Activated CD8-positive, alpha-beta memory T cell treated with anti-CD3 and anti-CD28 coated beads for 24 hours (primary cell): ENCODE measurements at regions not wholly inside any gene's neighbourhood (a gene's known extent, or its start where the extent isn't known, plus 50 kb on each side); places are given as distances from the start of the nearest gene placed in this dataset.

ENCODE experiments used
- DNase-seq: peaks from one replicate; pipeline ENCODE4 v3.0.0-alpha.2; 2020

DNA sequence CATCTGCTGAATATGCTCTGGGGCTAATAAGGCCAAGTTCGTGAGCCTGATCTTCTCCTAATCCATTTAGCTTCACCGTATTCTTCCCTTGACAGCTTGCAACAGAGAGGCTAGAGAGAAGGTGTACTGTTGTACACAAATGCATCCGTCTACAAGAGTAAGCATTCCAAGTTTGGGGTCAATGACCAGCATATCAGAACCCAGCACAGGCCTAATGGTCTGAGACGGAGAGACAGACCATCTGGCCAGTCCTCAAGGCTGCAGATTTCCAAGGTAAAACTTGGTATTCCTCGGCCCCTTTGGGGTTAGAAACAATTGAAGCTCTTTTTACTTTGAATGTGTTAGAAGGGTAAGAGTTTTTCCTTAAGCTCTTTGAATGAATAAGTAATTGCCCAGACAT, 481.2 kb upstream of the KLF4 start:
- no peak for DNase-seq

DNA sequence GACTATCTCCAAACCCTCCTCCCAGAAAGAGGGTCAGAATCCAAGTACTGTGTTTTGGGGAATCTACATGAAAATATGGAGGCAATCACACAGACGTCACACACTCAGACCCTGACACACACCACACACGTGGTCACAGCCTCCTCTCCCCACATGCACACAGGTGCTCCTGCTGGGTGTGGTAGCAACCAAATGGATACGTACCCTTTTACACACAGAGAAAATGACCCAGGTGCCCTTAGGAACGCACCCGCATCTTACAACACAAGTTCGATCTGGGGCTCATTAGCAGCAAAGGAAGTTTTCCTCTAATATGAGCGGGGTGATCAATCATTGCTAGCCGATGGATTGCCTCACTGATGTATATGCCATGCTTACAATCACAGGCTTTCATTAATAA, 480.2 kb upstream of the KLF4 start:
- no peak for DNase-seq

DNA sequence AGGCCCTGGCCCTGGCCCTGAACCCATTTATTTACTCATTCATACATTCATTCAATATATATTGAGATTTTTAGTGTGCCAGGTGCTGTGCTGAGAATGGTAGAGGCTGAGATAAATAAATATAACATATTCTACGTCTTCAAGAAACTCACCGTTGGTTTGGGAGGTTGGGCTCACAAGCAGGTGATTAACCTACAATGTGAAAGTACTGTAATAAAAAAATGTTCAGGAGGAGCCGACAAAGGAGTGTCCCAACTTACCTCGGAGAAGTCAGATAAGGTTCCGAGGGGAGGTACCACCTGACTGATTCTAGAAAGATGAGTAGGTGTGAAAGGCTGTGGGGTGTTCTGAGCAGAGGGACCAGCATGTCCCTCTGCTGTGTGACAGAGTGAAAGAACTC, 479.6 kb upstream of the KLF4 start:
- no peak for DNase-seq

DNA sequence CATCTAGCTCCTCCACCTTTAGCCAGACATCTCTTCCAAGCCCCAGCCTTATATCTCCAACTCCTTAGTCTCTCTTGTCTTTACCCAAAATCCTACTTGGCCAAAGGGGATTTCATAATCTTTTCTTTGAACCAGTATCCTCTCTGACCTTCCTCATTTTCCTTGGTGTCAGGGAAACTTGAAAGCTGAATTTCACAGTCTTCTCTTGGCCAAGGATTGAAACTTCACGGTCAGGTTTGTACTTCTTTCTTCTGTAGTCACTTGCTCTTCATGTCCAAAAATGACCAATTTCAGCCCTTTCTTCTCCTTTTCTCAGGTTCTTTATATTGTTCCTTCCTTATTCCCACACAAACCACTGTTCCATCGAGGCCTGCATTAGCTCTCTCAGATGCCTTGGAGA, 473.7 kb upstream of the KLF4 start:
- DNase-seq, result no peak

DNA sequence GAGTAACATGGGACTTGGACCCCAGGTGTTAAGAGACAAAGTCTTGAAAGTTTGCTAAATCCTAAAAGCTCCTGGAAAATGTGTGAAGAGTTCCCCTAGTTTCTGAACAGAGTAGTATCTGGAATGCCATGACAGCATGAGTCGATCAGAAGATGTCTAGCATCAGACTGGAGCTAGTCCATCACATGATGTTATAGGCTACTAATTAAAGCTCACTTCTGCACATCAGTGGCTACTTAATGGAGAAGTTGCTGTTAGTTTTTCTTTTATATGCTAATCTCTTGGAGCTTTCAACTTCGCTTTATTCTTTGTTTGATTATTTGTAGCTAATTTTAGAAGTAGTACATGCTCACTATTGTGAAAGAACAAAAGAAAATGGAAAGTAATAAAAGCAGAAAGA, 471.3 kb upstream of the KLF4 start:
- no peak for DNase-seq

DNA sequence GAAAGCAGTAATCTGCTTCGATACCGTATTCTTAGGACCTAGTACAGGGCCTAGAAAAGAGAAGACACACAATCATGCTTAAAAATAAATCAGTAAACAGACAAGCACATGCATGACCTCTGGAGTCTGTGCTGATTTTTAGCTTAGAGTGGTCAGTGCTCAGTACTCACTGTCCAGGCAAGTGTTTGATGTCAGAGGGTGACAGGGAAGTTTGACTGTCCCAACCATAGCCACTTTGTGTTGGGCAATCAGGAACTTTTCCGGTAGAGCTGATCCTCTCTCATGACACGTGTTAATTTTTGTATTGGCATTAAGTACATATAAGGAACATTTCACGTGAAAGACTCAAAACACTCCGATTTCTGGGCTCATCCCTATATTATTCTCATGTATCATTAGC, 464.7 kb upstream of the KLF4 start:
- DNase-seq, result no peak

DNA sequence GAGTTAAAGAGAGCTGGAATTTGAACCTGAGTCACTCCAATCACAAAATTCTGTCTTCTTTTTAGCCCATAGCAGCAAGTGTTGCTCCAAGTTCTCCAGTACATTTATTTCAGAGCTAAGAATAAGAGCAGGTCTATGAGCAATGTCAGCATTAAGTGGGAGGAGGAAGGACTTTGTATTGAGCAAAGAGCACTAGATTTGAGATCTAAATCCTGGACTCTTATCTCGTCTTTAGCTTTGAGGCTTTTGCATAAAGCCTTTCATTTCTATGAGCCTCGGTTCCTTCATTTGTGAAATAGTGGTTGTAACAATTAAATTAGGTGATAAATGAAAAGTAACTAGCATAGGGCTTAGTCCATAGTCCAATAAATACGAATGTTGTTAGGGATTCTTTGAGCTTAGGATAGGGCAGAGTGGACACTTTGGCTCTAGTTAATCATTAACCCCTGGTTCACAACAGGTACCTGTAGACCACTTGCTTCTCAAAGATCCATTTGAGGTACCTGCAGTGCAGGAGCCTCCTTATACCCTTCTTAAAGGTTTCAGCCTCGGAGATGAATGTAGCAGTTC, 464.1 kb upstream of the KLF4 start:
- DNase-seq, result no peak

DNA sequence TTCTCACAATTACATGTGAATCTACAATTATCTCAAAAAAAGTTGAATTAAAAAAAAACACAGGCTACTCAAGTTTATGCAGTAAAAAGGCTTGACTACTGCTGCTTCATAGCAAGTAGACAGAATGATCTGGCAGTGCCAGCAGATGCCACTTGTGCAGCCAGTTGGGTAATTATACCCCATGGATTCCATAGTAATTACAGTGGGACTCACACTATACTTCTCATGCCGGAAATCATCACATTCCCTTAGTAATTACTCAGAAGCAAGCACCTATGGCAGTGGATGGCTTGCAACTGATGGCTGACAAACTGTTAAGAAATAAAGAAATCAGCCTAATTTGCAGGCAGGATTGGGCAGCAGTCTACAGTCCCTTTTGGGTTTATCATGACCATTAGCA, 463.2 kb upstream of the KLF4 start:
- no peak for DNase-seq

DNA sequence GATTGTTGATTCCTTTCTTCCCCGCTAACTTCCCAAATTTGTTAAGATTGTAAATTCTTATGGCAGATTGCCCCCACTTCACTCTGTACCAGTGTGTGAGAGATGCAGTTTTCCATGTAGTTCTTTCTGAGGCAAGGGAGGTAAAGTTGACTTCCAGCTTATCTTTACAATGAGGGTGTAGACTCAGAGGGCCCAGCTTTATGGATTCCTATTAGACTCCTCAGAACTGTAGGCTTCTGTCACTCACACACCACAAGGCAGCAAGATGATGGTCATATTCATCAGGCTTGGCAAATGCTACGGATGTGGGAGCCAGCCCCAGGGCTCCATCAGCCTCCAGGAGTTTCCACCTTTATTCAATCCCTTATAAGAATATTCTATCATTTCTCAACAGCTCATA, 461.9 kb upstream of the KLF4 start:
- DNase-seq, result no peak

DNA sequence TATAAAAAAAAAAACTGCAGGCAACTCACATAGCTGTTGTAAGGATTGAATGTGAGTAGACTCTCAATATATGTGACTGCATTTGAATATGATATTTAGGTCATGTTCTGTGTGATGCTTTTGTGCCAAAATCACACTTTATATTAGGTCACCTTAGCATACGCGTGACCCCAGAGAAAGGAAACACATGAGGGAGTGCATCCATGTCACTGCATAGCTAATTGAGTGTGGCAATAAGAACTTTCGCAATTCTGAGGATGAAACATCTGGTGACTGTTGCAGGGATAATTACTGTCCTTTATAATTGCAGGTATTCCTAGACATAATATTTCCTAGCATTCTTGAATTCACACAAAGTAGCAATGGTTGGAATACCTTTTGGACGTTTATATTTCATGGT, 459.5 kb upstream of the KLF4 start:
- no peak for DNase-seq

DNA sequence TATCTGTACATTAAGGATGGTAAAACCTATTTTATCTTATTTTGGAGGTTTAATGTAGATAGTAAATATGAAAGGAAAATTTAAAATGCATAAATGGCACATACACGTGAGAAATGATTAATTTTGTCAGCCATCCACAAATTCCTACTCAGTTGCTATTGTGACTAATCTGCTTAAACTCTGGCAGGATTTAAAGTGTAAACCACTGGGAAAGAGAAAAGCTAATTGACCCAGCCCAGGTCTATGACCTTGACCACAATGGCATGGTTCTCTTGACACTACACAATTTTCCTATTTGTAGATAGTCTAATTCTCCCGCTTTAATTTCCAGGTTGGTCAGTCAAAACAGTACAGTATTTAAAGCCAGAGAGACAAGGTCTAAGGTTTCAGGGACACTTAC, 459.0 kb upstream of the KLF4 start:
- no peak for DNase-seq

DNA sequence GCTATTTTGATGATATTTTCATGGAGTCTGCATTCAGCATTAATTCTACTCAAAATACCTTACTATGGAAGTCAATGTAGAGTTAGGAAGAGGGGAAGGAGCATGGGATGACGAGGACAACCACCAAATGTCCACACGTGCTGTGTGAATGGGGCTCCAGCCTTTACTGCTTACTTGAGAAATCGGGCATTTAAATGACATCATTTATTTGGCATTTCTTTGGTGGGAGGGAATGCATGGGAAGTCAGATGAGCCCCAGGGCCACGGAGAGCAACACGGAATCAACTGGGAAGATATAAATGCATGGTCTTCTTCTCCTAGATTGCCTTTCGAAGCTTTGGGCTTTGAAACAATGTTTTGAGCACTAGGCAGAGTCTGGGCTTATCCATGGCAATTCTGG, 458.5 kb upstream of the KLF4 start:
- DNase-seq, result no peak

DNA sequence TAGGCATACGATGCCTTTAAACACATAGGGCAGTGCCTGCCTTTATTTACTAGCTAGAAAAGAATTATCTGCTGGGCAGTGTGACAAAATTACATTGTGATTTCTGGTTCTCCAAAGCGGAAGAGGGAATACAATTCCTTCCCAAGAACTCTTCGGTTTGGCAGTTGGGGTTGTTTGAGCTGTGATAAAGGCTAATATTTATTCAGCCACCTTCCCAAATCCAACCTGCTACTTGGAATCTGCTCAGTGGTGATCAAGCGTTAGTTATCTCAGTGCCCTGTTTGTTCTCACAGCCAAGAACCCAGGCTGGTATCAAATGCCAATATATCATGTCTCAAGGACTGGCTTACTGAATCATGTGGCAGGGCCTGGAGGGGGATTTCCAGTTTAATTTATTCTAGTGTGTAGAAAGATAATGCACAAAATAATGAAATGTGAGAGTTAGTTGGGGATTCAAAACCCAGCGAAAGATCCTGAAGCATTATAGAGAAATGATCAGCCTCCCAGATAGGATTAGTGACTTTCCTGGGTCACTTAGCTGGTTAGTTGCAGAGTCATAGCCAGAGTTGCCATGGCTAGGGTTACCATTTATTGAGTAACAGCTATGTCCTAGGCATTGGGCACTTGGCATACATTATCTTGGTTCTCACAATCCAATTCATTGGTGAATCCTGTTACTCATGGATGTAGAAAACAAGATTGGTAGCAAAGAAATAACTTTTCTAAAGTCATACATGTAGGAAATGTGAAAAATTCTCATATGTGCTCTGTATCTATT, 457.0 kb upstream of the KLF4 start:
- no peak for DNase-seq

DNA sequence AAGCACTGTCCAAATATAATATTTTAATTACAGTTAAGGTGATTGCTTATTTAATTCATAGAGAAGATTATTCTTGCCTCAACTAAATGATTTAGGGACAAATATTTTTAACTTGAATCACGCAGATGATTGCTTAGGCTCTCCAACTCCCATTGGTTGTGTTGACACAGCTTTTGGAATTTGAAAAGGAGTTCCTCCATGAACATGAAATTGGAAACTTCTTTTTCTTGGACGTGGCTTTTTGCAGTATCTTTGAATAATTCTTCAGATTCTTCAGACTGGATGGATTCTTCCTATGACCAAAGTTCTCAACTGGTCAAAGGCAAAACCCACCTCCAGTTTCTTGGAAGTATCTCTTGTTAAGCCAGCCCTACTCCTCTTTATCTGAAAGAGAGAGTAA, 456.4 kb upstream of the KLF4 start:
- no peak for DNase-seq

DNA sequence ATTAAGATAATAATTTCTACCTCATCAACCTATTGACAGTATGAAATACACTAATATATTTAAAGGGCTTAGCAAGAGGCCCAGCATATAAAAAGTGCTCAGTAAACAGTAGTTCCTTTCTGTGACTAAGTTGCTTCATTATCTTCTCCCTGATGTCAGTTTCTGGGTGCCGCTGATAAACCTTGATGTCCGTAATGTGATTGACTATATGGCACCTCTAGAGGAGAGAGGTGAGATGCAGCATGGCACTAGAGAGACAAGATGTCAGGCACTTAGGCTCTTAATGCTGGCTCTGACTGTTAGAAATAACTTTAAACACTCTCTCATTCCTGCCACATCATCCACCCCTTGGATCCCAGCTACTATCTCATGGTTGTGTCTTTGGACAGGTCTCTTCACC, 455.9 kb upstream of the KLF4 start:
- no peak for DNase-seq

DNA sequence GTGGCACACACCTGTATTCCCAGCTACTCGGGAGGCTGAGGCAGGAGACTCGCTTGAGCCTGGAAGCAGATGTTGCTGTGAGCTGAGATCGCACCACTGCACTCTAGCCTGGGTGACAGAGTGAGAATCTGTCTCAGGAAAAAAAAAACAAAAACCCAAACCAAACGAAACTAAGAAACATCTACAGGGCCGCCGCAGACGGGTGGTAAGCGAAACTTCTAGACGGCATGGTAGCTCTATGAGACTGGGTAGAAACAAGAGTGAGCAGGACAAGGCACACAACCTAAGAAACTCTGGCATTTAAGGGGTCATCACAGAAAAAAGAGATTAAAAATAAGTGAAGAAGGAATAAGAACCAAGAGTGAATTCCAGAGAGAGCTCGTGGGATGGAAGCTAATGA, 454.8 kb upstream of the KLF4 start:
- DNase-seq, result no peak

DNA sequence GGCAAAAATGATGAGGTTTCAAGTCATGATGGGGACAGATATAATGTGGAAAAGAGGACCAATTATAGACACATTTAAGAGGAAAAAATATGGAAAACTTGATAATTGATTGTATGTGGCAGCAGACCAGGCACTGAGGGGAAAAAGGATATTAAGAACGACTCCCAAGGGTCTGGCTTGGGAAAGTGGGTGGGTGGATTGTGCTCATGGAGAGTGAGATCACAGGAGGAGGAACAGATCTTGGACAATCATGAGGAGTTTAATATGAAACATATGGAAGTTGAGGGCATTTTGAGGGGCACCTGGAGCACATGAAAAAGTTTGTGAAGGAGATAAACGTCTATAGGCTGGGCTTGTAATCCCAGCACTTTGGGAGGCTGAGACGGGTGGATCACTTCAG, 454.3 kb upstream of the KLF4 start:
- no peak for DNase-seq

DNA sequence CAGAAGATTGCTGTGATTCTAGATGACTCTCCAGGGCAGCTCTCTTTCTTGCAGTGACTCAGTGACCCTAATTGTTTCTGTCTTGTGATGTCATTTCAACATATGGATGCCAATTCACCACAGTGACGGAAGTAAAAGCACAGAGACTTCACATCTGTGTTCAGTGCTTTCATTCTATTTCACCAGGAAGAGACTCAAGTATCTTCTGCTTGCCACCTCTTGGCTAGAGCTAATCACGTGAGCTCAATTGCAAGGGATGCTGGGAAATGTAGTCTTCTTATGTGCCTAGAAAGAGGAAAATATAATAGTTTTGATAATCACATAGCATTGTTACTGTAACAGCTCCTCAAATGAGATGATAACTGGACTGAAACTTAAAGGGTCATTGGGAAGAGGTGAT, 453.3 kb upstream of the KLF4 start:
- no peak for DNase-seq

DNA sequence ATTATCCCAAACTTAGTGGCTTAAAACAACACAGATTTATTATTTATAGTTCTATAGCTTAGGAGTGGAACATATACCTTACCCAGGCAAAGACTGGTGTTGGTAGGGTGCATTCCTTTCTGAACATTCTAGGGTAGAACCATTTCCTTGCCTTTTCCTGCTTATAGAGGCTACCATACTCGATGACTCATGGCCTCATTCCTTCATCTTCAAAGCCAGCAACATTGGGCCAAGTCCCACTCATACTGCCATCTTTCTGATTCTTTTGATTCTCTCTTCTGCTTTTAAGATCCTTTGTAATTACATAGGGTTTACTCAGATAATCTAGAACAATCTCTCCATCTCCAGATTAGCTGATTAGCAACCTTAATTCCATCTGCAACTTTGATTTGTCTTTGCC, 452.7 kb upstream of the KLF4 start:
- no peak for DNase-seq

DNA sequence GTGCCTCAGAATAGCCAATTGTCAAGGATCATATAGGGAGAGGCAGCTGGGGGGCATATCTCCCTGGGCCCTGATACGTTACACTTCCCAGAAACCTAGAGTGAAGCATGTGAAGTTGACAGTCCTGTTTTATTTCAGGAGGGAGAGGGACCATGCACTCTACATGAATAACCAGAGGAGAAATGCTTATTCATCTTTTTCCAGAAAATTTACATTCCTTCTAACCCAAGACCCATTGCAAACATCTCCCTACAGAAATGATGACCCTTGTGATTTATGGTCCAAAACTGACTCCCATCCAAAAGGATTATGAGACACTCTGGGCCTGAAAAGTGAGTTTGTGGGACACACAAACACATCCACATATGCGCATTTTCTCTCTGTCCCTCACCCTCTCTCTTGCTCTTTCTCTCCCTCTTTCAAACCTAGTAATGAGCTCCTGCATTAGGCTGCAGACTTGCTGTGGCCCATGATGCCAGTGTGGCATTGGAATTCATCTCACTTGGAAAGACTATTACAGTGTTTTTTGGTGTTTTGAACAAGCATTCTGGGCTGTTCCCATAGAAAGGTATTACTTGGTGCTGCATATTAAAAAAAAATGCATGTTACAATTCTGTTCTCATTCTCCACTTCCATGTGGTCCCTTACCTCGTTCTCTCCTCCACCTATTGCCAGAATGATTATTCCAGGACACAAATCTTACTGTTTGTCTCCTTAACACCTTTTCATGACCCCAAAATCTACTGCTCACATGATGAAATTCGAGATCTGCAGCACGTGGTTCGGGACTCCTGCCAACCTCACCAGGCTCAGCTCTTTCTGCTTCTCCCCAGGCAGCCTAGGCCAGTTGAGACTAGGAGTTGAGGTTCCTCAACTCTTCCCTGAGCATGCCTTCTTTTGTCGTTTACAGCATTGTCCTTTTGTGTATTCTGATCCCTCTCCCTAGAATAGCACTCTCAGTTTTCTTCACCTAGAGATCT, 451.3 kb upstream of the KLF4 start:
- DNase-seq, result no peak

DNA sequence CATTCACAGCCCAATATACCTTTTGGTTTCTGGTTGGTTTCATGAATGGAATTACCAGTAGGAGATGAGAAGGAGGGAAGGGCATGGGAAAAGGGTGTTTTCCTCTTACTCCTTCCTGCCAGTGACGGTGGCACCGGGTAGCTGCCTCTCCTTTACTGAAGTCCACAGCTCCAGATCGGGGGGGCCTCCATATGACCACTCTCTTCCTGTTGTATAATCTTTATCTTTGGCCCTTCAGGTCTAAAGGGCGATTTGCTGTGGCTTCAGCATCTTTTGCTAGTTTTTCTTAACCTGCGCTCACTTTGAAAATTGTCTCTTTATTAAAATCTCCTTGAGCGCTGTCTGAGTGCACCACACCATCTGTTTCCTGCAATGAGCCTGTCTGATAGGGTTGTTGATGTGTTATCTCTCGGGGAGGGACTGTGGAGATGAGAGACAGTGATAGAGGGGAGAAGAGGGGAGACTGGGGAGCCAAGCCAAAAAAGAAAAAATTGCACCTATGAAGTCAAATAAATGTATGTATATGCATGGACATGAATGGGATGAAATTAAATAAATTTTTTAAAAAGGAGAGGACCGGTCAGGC, 449.3 kb upstream of the KLF4 start:
- DNase-seq, result no peak

DNA sequence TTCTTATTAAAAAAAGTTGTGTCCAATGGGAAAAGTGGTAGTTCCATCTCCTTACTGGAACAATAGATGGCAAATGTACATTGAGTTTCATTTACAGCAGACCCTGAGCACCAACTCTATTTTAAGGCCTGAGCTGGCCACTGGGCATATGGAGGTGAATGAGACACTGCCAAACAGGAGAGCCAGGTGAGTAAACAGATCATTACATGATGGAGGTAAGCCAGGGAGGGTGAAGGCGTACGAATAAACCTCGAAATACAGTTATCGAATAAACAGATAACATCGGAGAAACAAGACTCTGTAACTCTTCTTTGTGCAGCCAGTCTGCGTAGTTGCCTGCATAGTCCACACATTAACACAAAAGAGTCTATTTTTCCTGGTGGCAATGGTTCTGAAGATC, 446.4 kb upstream of the KLF4 start:
- DNase-seq, result no peak

DNA sequence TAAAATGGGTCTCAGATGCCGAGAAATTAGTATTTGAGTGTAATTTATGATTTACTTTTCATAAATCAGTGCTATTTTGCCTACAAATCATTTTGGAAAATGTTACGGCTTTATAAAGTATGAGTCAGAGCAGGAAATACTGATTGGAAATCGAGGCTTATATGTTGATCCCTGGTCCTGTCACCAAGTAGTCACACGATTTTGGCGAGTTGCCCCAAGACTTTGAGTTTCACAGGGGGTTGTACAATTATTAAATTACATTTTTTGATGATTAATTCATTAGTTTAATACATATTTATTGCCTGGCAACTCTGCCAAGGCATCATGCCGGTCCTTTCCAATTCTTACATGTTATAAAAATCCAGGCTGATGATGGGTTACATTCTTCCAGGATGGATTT, 443.9 kb upstream of the KLF4 start:
- no peak for DNase-seq

DNA sequence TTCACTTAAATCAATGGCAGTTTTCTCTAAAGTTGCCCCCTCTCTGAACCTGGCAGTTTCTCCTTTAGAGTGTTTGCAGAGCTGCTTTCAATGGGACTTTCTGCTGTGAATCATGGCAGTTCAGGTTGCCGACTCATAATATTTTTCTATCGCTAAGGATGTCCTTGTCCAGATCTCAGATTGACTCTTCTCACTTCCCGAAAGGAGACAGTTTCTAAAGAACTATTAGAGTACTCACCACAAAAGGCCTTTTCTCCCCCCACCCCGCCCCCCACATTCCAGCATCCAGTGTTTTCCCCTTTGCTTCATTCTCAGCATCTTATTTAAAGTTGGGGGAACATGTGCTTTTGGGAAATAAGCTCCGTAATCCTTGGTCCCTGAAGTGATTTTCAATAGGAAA, 443.5 kb upstream of the KLF4 start:
- DNase-seq, result no peak
